CD4-positive, alpha-beta T cell treated with Interleukin-10 for 1 hour (primary cell): ENCODE measurements at regions not wholly inside any gene's neighbourhood (a gene's known extent, or its start where the extent isn't known, plus 50 kb on each side); places are given as distances from the start of the nearest gene placed in this dataset.

Experiments used
- DNase-seq: peaks from one replicate; pipeline ENCODE4 v3.0.0-alpha.2; 2020

DNA sequence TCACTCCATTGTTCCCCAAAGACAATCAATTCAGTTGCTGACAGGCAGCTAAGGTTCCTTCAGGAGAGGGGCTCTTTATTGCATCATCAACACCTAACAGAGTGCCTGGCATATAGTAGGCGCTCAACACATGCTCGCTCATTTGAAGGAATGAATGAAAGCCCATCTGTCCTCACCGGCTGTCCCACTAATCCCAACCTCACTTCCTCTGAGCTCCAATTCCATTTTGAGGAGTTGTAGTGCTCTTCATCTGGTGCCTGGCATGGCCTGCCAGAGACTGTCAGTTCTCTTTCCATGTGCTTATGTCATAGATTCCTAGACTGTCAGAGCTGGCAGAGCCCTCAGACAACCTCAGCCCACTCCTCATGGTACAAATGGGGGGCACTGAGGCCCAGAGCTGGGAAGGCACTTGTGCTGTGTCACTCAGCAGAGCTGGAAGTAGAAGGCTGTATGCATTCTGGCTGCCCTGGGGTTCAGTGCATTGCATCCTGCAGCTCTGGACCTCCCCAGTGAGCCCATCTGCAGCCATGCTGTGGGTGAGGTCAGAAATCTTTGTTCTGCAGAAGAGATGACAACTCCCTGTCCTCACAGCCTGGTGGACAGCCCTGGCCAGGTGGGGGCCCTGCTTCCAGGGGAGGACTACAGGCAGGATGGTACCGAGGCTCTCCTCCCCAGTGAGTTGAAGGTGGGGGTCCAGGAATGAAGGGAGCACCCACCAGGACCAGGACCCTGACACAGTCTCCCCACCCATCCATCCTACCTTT is 134.9 kb upstream of the PJA1 start:
- no peak for DNase-seq

DNA sequence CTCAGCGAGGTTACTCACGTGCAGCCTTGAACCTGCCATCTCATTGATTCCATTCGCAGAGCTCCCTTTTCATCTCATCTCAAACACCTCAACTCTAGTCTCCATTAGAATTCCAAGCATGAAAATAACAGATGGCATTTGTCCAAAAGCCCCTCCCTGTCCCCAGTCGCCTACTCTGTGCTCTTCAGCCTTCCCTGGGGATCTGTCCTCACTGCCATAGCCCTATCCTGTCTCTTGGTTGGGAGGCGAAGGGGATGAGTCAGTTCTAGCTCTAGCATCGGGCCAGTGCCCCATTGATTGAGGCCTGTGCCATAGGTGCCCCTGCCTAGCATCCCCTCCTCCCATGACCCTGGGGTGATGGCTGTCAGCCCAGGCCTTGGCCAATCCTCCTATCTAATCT is 134.0 kb upstream of the PJA1 start:
- DNase-seq, result no peak

DNA sequence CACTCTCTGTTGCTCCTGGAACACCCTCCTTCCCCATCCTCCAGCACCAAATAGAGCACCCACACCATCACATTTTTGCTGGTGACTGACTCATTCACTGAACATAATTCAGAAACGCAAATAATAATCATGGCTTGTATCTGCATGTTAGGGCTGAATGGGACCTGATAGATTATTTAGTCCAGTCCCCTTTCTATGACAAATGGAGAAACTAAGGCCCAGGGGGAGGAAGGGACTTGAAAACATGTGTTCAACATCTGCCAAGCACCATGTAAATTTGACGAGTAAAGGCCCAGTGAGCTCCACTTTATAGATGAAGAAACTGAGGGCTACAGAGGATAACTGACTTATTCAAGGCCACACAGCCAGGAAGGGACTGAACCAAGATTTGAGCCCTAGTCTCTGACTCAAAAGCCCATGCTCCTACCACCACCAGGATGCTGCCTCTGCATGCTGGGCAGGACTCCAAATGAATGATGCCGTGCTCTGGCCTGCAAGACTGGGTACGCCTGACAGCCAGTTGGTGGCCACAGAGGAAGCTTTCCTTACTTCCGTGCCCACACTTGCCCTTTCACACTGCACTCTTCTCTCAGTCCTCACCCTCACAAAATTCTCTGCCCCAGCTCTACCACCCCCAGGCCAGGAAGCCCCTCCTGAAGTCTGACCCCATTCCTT is 133.3 kb upstream of the PJA1 start:
- DNase-seq, result no peak

DNA sequence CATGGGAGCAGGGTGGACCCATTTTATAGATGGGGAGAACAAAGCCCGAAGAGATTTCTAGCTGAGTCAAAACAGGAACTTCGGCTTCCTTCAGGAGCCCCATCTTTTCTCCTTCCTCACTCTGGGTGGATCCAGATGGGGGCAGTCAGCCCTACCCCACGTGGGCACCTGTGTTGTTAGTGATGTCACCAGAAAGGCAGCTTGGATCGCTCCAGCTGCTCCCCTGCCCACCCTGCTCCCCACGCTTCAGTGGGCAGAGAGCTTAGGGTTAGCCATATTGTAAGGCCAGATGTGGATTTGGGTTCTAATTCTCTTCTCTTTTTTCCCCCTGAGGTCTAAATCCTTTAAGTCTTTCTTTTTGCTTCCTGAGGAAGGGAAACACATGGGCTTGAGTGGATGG is 132.3 kb upstream of the PJA1 start:
- no peak for DNase-seq

DNA sequence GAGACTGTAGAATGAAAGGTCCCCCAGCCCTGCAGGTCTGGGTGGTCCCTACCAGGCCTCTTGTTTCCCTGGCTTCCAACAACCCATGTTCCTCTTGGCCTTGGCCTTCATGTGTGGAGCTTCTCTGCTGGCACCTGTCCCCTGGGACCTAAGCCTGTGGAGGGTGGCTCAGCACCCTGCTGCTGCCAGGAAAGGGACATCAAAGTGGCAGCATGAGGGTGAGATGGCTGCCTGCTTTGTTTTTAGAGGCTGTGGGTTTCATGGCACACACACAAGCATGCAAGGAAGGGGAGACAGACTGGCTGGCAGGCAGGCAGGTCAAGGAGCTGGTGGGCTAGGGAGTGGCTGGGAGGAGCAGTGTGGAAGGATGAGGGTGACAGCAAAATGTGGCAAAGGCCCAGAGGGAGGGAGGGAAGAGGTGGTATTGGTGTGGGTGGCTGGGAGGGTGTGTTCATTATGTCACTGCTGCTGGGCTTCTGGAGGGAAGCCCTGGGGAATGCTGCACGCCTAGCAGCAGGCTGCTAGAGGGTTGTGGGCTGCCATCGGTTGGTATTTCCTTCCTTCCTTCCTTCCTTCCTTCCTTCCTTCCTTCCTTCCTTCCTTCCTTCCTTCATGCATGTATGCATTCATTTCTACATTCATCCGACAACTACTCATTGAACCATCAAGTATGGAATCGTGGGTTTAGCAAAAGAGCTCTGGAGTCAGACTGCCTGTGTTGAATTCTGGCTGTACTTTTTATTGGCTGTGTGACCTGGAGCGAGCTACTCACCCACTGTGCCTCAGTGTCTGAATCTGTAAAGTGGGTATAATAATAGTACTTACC is 128.7 kb upstream of the PJA1 start:
- DNase-seq, result no peak

DNA sequence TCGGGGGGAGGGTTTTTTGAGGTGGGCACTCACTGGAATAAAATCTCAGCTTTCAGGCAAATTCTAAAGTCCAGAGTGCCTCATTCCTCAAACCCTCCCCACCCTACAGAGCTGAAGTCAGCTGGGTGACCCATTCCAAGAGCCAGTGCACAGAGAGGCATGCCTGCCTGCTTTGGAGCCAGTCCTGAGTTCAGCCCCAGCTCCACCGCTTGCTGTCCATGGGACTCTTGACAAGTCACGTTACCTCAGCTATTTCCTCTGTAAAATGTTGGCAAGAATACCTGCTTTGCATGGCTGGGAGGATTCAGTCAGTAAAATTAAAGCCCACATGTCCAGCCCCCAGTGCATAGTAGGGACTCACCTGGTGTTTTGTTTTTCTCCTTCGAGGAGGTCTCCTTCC is 125.9 kb upstream of the PJA1 start:
- DNase-seq, result no peak

DNA sequence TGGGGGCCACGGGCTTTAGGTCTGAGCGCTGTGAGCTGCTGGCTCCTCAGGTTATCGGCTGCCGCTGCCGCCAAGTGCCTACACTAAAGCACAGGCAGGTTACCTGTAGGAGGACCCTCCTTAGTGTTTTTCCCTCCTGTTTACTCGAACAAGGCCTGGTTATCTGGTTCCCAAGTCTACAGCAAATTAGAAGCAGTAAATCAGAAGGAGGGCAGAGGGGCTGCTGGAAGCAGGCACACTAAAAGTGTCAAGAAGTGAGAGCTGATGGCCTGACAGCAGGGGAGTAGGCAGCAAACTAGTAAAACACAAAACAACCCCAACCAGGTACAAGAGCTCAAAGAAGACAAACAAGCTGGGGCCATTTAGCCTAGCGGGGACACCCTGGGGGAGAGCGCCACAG is 125.0 kb upstream of the PJA1 start:
- no peak for DNase-seq

DNA sequence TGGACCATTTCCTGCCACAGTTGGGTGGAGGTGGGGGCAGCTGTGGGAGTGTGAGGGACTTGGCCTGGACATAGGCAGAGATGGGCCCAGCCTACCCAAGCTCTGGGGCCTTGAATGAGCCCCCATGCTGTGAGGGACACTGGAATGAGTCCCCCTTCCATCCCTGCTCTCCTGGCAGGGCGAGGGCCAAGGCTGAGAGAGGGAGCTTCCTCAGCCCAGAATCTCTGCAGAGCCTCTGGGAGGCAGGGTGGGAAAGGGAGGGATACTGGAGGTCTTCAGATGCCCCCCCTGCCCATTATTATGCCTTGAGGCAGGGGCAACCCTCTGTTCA is 124.5 kb upstream of the PJA1 start:
- DNase-seq, result no peak

DNA sequence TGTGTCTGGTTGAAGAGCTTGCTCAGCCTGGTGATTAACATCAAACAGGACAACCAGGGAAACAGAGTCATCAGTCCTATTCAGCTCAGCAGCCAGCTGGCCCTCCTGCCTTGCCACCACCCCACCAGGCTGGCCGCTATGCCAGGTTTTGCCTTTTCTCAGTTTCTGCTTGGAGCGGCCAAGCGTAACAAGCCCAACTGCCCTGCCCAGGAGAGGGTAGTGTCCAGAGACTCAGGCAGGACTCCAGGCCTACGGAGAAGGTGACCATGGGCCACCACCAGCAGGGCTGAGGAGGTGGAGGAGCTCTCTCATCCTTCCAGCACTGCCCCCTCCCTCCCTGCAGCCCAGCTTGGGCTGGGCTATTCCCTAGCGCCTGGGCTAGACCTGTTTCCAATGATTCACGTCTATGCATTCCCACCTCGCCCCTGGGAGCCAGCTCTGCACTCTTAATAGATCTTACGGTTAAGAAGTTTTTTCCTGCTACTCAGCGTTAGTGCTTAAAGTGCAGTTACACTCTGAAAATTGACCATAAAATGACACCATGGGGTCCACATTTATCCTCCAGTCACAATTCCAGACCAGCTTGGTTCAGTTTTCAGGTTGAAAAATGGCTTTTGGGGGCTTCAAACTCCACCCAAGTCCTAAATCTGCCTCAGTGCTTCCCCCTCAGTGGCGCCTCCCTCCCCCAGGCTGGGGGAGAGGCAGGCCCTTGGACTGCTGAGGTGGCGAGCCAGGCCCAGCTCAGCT is 124.0 kb upstream of the PJA1 start:
- DNase-seq, result no peak

DNA sequence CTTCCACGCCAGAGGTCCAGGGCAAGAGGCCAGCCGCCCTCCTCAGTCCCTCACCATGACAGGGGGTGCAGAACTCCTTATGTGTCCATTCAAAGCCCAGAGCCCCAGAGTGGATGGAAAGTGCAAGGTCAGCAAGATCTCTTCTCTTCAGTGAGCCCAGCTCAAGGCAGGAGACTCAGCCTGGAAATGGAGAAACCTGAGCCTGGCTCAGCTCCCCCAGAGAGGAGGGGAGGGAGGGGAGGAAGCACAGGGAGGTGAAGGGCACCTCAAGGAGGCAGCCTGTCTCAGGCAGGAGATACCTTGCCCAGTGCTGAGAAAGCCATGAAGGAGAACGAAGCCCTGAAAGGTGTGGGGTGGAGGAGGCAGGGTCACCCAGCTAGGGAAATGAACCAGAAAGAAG is 121.8 kb upstream of the PJA1 start:
- no peak for DNase-seq

DNA sequence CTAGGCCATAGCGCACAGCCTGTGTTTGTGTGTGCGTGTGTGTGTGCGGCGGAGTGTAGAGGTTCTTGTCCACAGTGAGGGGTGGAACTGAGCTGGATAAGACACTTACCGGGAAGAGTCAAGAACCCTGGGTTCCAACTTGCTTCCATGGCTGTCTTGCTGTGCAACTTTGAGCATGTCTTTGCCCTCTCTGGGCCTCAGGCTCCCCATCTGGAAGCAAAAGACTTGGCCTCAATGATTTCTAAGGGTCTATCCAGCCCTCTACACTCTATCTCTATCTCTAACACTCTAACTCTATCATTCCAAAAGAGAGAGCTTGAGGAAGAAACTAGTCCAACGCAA is 121.3 kb upstream of the PJA1 start:
- DNase-seq, result no peak

DNA sequence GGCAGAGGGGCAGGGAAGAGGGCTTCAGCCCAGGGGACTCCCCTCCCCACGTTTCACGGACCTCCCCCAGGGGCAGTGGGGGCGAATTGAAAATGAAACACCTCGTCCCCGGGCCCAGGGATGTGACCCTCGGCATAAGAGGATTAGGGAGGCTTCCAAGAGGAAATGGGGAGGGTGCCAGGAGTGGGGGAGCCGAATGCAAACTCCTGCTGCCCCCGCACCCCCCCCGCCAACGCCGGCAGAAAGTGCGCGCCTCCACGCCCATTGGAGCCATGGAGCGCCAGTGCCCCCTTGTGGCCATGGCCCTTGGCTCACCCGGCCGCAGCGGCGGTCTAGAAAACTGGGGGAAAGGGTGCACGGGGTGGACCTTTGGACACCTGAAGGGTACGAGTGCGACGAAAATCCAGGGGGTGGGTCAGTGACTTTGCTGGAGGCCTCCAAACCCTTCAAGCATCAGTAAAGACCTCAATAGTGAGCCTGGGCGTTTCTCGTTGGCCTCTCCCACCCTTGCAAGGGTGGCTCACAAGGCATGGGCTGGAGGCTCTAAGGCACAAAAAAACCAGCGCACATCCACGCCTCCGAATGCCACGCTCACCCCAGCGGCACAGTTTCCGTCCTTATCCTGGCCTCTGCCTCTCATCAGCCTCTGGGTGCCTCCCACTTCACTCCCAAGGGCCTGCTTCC is 120.8 kb upstream of the PJA1 start:
- peak; percentile 50 for DNase-seq

DNA sequence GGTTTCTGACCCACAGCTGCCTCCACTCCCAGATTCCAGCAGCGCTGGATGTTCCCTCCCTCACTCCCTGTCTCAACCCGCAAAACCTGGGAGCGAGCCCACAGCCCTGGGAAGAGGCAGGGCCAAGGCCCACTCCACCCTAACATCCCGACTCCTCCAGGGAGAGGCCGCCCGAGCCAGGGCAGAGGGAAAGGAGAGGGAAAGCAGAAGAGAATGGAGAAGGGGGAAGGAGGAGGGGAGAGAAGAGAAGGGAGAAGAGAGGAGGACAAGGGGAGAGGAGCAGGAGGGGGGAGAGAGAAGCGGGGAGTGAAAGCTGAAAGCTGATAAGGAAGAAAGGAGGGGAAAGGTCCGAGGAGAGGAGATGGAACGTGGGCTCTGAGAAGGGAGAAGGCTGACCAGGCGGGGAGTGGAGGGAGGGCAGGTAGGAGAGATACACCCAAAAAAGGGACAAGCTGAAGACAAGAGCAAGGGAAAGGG is 120.2 kb upstream of the PJA1 start:
- no peak for DNase-seq

DNA sequence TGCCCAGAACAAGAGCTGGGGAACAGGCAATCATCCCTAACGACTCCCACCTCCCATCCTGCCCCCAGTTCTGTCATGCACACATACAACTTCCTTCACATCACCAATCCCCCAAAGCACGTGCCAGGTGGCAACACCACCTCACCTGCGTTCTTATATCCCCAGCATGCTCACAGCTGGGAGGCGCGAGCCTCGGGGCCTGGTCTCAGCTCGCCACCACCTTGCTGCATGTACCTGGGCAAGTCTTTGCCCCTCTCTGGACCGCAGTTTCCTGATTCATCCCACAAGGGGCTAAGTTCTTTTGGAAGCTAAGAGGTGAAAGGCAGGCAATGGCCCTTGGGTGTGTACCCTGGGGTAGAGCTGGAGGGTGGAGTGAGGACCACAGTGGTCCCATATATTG is 119.2 kb upstream of the PJA1 start:
- no peak for DNase-seq

DNA sequence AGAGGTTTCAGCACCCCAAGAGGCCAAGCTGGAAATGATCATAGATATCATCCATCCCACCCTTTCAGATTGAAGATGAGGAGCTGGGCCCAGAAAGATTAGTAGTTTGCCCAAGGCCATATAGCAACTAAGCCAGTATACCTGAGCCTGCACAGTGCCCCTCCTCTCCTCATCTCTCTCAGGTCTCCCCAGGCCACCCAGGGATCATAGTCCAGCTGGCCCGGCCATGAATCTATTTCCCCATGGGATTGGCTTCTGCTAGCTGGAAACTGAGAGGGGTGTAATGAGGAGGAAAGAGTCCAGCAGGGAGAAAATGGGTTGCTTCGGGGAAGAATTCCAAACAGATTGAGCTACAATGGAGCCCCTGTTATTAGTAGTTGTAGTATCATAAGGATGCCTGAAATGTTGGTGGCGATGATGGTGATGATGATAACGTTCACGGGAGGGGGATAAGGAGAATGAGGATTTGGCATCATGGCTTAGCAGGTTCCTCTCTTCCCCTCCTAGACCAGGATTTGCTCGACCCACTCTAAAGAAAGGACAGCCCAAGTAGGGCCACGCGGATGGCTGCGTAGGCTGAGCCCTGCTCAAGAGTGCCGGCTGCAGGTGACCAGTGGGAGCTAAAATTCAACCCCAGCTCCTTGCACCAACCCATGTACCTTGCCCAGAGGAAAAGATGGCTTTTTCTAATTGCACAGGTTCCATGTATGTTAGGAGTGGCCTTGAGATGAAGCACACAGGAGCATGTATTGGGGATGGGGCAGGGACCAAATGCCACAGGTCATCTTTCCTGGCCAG is 117.8 kb upstream of the PJA1 start:
- DNase-seq, result no peak

DNA sequence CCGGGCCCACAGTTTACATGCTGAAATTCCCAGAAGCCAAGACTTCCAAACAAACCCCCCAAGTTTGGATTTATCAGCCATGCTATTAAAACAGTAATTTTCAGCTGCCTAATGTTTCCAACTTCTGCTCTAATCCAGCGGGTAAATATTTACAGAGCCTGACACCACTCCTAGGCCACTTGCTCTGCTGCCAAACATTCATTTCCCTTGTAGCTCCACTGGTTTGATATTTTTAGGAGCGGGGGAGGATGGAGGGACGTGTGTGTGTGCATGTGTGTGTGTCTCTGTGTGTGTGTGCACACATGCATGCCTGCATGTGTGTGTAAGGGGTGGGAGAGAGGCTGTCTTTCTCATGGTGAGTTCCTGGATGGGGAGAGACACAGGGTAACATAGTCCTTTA is 115.7 kb upstream of the PJA1 start:
- no peak for DNase-seq

DNA sequence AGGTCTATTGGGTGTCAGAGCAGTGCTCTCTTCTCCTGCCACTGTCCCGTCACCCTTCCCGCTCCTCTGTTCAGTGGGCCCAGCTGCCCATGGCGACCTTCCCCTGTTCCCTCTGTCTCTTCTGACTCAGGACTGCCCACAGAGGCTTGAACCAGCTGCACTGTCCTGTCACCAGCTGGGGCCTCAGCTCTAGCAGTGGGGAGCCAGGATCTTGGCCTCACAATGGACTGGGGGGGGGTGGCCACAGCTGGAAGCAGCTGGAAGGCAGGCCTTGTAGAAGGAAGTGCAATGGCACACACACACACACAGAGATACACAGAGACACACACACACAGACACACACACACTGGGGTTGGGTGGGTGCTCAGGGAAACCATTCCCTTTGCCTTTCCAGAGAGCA is 114.0 kb upstream of the PJA1 start:
- no peak for DNase-seq

DNA sequence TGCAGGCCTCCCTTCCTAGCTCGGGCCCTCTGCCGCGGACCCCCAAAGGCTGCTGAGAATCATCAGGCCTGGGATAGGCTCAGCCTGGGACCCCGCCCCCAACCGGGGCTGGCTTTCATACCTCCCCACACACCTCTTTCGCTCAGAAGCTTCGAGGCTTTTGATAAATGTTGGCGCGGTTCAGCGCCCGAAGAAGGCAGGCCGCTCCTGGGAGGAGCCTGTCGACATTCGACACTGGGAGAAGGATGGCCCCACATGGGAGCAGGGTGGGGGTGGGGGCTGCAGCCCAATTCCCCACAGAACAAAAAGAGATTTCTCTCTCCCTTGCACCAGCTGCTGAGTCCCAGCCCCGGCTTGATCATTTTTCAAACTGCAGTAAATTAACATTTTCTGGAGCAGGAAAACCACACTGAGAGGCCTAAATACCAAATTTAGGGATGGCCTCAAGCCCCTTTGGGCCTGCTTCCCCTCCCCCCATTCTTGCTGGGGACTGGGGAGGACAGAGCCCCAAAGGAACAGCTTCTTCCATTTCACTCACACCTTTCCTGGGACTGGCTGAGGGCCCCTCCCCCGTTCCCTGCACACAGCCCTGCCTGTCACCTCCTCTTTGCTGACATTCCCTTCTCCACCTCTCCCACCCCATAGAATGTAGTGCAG is 112.9 kb upstream of the PJA1 start:
- no peak for DNase-seq

DNA sequence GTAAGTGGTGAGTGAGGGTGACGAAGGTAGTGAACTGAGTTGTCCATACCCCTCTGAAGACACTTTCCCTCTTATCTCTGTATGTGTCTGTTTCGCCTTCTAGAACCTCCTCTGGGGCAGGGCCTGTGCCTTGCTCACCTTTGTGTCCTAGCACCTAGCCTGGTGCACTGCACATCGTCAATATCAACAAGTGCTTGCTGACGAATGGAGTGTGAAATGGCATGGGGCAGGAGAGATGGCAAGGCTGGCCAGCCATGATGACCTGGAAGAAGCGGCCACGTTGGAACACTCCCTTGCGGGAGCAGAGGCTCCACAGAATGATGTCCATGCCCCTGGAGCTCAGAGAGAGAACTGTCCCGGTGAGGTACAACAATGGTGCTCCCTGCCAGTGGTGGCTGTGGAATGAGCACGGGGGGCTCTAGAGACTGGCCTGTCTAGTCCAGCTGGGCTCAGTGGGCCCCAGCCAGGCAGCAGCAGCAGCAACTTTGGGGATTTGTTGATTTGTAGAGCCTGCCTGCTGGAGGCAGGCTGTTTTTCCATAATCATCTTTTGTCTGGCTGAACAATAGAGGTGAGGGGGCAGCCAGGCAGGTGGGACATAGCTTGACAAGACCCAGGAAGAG is 112.2 kb upstream of the PJA1 start:
- no peak for DNase-seq

DNA sequence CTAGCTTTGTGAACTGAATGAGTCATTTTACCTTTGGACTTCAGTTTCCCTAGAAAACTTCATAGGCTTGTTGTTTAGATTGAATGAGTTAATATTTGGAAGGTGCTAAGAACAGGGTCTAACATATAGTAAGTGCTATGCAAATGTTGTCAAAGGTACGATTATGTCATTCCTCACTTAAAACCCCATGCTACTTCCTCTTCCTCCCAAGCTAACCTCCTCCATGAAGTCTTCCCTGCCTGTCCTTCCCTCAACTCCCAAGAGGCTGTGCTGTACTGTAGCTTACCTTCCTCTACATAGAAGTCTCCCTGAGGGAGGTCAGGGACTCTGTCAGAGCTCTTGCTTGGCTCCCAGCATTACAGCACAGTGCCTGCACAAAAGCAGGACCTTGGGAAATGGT is 103.4 kb upstream of the PJA1 start:
- DNase-seq, result no peak

DNA sequence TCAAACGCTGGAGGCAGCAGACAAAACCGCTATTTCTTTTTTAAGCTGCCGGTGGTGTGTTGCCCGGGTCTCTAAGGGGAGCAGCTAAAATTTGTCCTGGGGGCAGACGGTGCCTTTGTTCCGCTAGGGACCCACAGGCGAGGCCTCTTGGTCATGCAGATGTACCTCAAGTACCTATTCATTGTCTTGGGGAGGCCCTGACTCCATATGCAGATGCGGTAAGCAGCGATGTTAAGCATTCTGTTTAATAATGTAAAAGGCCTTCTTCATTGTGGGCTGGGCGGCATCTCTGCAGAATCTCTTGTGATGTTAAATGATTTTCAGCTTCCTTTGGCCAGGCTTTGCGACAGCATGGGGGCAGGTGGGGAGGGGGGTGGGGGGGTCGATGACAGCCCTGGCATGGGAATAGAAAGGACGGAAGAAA is 98.9 kb upstream of the PJA1 start:
- no peak for DNase-seq
